T1000 (cell line): ENCODE measurements at regions not wholly inside any gene's neighbourhood (a gene's known extent, or its start where the extent isn't known, plus 50 kb on each side); places are given as distances from the start of the nearest gene placed in this dataset.
A peak's percentile ranks its signal among the peaks of the same experiment; 100 is the strongest.
"Not testable (repeated sequence)": the region's sequence is repeated elsewhere in the genome, so short reads cannot be mapped to it uniquely, and the experiment has no call there.

ENCODE experiments used
- DNase-seq: peaks from one replicate; lab custom pipeline; 2025; ENCODE audit warnings: mixed read lengths; lab: John Stamatoyannopoulos, UW

- peak; percentile 23 for DNase-seq
These were observed 160.2 kb downstream of the SH2D4B start for GRCh38 chr10:80697926-80698325.

GRCh38 chr10:80699602-80700039 lies 161.9 kb downstream of the SH2D4B start:
- peak; percentile 69 for DNase-seq

- DNase-seq: no peak
These were observed 162.6 kb downstream of the SH2D4B start for GRCh38 chr10:80700252-80700651.

- DNase-seq: no peak
These were observed 163.2 kb downstream of the SH2D4B start for GRCh38 chr10:80700760-80701444.

GRCh38 chr10:80701706-80702105 lies 164.0 kb downstream of the SH2D4B start:
- no peak for DNase-seq

- DNase-seq: no peak
These were observed 164.4 kb downstream of the SH2D4B start for GRCh38 chr10:80702143-80702542.

- DNase-seq: no peak
These were observed 168.2 kb downstream of the SH2D4B start for GRCh38 chr10:80705899-80706298.

- no peak for DNase-seq
These were observed 170.5 kb downstream of the SH2D4B start for GRCh38 chr10:80708185-80708584.

- DNase-seq: no peak
These were observed 171.1 kb downstream of the SH2D4B start for GRCh38 chr10:80708808-80709207.

- no peak for DNase-seq
These were observed 172.2 kb downstream of the SH2D4B start for GRCh38 chr10:80709866-80710265.

- no peak for DNase-seq
These were observed 175.8 kb downstream of the SH2D4B start for GRCh38 chr10:80713398-80713928.

GRCh38 chr10:80714566-80714965 lies 176.9 kb downstream of the SH2D4B start:
- no peak for DNase-seq

GRCh38 chr10:80718024-80718423 lies 180.3 kb downstream of the SH2D4B start:
- no peak for DNase-seq

- DNase-seq: no peak
These were observed 182.2 kb downstream of the SH2D4B start for GRCh38 chr10:80719935-80720334.

GRCh38 chr10:80720549-80720948 lies 182.8 kb downstream of the SH2D4B start:
- no peak for DNase-seq

- not testable (repeated sequence) for DNase-seq
These were observed 190.7 kb downstream of the SH2D4B start for GRCh38 chr10:80728354-80728753.

- no peak for DNase-seq
These were observed 192.2 kb downstream of the SH2D4B start for GRCh38 chr10:80729896-80730295.

GRCh38 chr10:80730522-80730921 lies 192.8 kb downstream of the SH2D4B start:
- DNase-seq: no peak

- DNase-seq: no peak
These were observed 196.9 kb downstream of the SH2D4B start for GRCh38 chr10:80734589-80734988.

GRCh38 chr10:80737209-80737608 lies 199.5 kb downstream of the SH2D4B start:
- no peak for DNase-seq

- DNase-seq: no peak
These were observed 201.6 kb downstream of the SH2D4B start for GRCh38 chr10:80739328-80739727.

- no peak for DNase-seq
These were observed 202.4 kb downstream of the SH2D4B start for GRCh38 chr10:80739963-80740715.

- no peak for DNase-seq
These were observed 203.6 kb downstream of the SH2D4B start for GRCh38 chr10:80741278-80741677.
